ENCODE measurements at regions not wholly inside any gene's neighbourhood (a gene's known extent, or its start where the extent isn't known, plus 50 kb on each side); places are given as distances from the start of the nearest gene placed in this dataset.

DNA sequence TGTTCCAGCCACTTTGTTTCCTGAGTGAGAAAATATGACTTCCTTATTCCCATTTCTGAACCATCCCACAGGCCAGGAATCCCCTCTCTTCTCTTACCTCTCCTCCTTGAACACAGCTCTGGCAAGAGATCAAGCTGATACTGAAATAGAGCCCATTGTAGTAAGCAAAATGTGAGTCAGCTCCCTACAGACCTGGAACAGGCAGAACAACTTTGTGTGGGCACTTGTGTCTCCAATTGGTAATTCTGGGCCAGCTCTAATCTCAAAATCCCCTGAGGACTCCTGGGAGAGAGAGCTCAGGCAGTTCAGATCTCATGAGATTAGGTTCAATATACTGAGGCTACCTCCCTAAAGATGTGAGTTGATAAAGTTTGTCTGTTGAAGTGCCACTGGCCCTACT, 213.5 kb downstream of the GUCY2F start:
- no peak for DNase-seq
- H3K27ac ChIP-seq (ENCODE audit: low read length): no peak overlapping the region
- H3K36me3 ChIP-seq (ENCODE audit: control insufficient read depth, insufficient read depth, low read length): no peaks in the 10 kb centered on the region
- no peaks in the 10 kb centered on the region for H3K9me3 ChIP-seq (replicated peaks; ENCODE audit: control insufficient read depth, low read depth, low read length)
- no peaks in the 10 kb centered on the region for H3K4me1 ChIP-seq (ENCODE audit: control insufficient read depth, insufficient read depth, low read length)
- peaks cover 14% of the 10 kb centered on the region for H3K27me3 ChIP-seq (ENCODE audit: control insufficient read depth, insufficient read depth, low read length)
- H3K4me3 ChIP-seq (ENCODE audit: low read length): no peak overlapping the region

DNA sequence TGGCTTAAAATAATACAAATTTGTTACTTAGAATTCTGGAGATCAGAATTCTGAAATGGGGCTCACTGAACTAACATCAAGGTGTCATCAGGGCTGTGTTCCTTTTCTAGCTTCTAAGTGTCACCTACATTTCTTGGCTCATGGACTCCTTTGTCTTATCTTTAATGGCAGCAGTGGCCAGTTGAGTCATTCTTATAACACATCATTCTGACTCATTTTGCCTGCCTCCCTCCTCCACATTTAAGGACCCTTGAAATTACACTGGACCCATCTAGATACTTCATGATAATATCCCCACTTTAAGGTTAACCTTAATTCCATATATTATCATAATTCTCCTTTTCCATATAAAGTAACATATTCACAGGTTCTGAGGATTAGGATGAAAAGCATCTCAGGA, 215.9 kb downstream of the GUCY2F start:
- Histone ChIP-seq H3K36me3 (ENCODE audit: control insufficient read depth, insufficient read depth, low read length) (no peaks in the 10 kb centered on the region), H3K27ac (ENCODE audit: low read length) (no peak overlapping the region), H3K27me3 (ENCODE audit: control insufficient read depth, insufficient read depth, low read length) (peaks cover 12% of the 10 kb centered on the region), H3K4me1 (ENCODE audit: control insufficient read depth, insufficient read depth, low read length) (no peaks in the 10 kb centered on the region), H3K4me3 (ENCODE audit: low read length) (no peak overlapping the region), H3K9me3 (replicated peaks; ENCODE audit: control insufficient read depth, low read depth, low read length) (no peaks in the 10 kb centered on the region)
- no peak for DNase-seq

DNA sequence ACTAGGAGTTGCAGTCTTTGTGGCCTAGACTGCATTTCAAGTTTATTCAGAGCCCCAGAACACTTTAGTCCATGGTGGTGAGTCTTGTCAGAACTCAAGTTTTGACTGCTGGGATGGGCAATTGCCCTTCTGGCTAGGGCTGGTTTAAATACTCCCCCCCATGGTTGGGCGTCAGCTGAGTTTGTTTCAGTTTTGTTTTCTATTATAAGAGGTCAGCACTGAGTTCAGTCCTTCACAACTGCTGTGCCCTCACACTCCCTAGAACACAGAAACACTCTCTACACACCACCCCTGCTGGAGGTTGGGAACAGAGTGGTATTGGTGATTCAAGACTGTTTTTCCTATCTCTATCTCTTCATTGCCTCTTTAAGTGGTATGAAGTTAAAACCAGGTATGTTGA, 217.0 kb downstream of the GUCY2F start:
- peaks cover 5% of the 10 kb centered on the region for H3K27me3 ChIP-seq (ENCODE audit: control insufficient read depth, insufficient read depth, low read length)
- no CpG with 5 or more reads among the region's 1 CpG for WGBS (ENCODE audit: insufficient coverage)
- no peaks in the 10 kb centered on the region for H3K4me1 ChIP-seq (ENCODE audit: control insufficient read depth, insufficient read depth, low read length)
- no peaks in the 10 kb centered on the region for H3K9me3 ChIP-seq (replicated peaks; ENCODE audit: control insufficient read depth, low read depth, low read length)
- no peaks in the 10 kb centered on the region for H3K36me3 ChIP-seq (ENCODE audit: control insufficient read depth, insufficient read depth, low read length)
- DNase-seq: no peak
- no peak overlapping the region for H3K27ac ChIP-seq (ENCODE audit: low read length)
- H3K4me3 ChIP-seq (ENCODE audit: low read length): no peak overlapping the region

DNA sequence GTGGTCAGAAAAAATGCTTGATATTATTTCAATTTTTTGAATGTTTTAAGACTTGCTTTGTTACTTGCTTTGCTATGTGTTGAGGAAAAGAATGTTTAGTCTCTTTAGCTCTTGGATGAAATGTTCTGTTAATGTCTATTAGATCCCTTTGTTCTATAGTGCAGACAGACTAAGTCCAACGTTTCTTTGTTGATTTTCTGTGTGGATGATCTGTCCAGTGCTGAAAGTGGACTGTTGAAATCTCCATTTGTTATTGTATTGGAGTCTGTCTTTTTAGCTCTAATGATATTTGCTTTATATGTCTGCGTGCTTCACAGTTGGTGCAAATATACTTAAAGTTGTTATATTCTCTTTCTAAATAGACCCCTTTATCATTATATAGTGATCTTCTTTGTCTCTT, 220.6 kb downstream of the GUCY2F start:
- no peaks in the 10 kb centered on the region for H3K4me1 ChIP-seq (ENCODE audit: control insufficient read depth, insufficient read depth, low read length)
- H3K4me3 ChIP-seq (ENCODE audit: low read length): no peak overlapping the region
- WGBS (ENCODE audit: insufficient coverage): no CpG with 5 or more reads among the region's 2 CpGs
- H3K27ac ChIP-seq (ENCODE audit: low read length): no peak overlapping the region
- peaks cover 3% of the 10 kb centered on the region for H3K27me3 ChIP-seq (ENCODE audit: control insufficient read depth, insufficient read depth, low read length)
- no peaks in the 10 kb centered on the region for H3K36me3 ChIP-seq (ENCODE audit: control insufficient read depth, insufficient read depth, low read length)
- DNase-seq: no peak
- no peaks in the 10 kb centered on the region for H3K9me3 ChIP-seq (replicated peaks; ENCODE audit: control insufficient read depth, low read depth, low read length)

DNA sequence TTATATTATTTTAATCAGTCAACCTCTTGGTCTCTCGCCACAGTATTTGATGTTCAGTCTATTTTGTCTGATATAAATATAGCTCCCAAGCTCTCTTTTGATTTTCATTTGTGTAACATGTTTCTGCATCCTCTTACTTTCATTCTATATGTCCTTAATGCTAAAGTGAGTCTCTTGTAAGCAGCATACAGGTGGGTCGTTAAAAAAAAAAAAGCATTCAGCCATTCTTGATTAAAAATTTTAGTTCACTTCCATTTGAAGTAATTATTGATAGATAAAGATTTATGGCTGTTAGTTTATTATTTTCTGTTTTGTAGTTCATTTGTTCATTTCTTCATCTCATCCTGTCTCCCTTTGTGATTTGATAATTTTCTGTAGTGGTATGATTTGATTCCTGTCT, 229.1 kb downstream of the GUCY2F start:
- no peaks in the 10 kb centered on the region for H3K4me1 ChIP-seq (ENCODE audit: control insufficient read depth, insufficient read depth, low read length)
- H3K9me3 ChIP-seq (replicated peaks; ENCODE audit: control insufficient read depth, low read depth, low read length): peaks cover 8% of the 10 kb centered on the region
- no peak overlapping the region for H3K27ac ChIP-seq (ENCODE audit: low read length)
- H3K36me3 ChIP-seq (ENCODE audit: control insufficient read depth, insufficient read depth, low read length): no peaks in the 10 kb centered on the region
- no peak for DNase-seq
- H3K4me3 ChIP-seq (ENCODE audit: low read length): no peak overlapping the region
- whole genome bisulfite sequencing (ENCODE audit: insufficient coverage): no CpG with 5 or more reads among the region's 2 CpGs
- peaks cover 5% of the 10 kb centered on the region for H3K27me3 ChIP-seq (ENCODE audit: control insufficient read depth, insufficient read depth, low read length)

DNA sequence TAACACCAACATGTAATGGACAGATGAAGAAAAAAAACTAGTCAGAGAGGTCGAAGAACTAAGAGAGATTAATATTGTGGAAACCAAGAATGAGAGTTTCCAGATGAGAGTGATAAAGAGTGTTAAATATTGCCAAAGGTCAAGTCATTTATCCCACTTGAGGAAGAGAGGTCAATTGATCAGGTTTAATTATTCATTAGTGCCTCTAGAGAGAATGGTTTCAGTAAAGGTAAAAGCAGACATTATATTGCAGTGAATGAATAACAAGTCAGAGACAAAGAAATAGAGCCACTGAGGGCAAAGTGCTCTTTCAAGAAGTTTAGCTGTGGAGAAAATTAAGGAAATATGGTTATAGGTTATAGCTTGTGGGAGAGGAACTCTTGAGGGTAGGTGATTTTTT, 263.1 kb downstream of the GUCY2F start:
- no peaks in the 10 kb centered on the region for H3K9me3 ChIP-seq (replicated peaks; ENCODE audit: control insufficient read depth, low read depth, low read length)
- 17% methylated on average over 1 of the region's 1 CpG for WGBS (ENCODE audit: insufficient coverage)
- H3K4me3 ChIP-seq (ENCODE audit: low read length): no peak overlapping the region
- no peak overlapping the region for H3K27ac ChIP-seq (ENCODE audit: low read length)
- no peaks in the 10 kb centered on the region for H3K4me1 ChIP-seq (ENCODE audit: control insufficient read depth, insufficient read depth, low read length)
- H3K36me3 ChIP-seq (ENCODE audit: control insufficient read depth, insufficient read depth, low read length): no peaks in the 10 kb centered on the region
- DNase-seq: no peak
- H3K27me3 ChIP-seq (ENCODE audit: control insufficient read depth, insufficient read depth, low read length): no peaks in the 10 kb centered on the region

DNA sequence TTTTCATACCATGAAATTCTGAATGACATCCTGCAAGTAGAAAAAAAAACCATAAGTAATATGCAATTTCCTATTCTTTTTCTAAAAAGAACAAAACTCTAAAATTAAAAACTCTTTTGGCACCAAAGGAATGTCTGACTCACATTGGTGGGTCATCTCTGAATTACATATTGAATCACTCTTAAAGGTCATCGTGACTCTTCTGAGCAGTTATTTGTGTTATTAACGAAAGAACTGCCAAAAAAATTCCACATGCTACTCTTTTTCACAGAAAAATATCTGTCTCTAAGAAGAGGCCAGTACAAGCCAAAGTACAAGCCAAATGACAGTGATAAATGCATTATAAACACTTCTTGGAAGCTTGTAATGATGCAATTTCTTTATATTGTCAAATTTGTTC, 282.2 kb downstream of the GUCY2F start:
- Histone ChIP-seq H3K9me3 (replicated peaks; ENCODE audit: control insufficient read depth, low read depth, low read length) (no peaks in the 10 kb centered on the region), H3K27me3 (ENCODE audit: control insufficient read depth, insufficient read depth, low read length) (no peaks in the 10 kb centered on the region), H3K4me3 (ENCODE audit: low read length) (no peak overlapping the region), H3K4me1 (ENCODE audit: control insufficient read depth, insufficient read depth, low read length) (no peaks in the 10 kb centered on the region), H3K27ac (ENCODE audit: low read length) (no peak overlapping the region), H3K36me3 (ENCODE audit: control insufficient read depth, insufficient read depth, low read length) (no peaks in the 10 kb centered on the region)
- no CpG with 5 or more reads among the region's 2 CpGs for WGBS (ENCODE audit: insufficient coverage)
- DNase-seq: peak; percentile 57

DNA sequence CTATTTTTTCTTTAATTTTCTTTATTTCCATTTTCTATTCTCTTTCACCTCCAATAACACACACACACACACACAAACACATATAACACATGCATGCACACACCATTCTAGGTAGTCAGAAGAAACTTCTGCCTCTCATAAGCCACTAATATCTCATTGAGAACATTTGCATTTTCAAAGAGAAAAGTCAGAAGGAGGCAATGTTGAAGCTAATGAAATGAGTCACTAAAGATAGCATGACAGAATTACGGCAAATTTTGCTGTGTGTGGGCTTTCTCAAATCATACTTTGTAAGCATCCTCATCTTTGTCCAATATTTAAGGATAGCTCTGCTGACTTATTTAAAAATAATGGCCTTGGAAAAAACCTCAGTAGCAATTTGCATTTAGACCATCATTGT, 291.3 kb downstream of the GUCY2F start:
- DNase-seq: no peak
- no CpG with 5 or more reads among the region's 1 CpG for WGBS (ENCODE audit: insufficient coverage)
- H3K27ac ChIP-seq (ENCODE audit: low read length): no peak overlapping the region
- peaks cover 4% of the 10 kb centered on the region for H3K27me3 ChIP-seq (ENCODE audit: control insufficient read depth, insufficient read depth, low read length)
- H3K36me3 ChIP-seq (ENCODE audit: control insufficient read depth, insufficient read depth, low read length): no peaks in the 10 kb centered on the region
- no peaks in the 10 kb centered on the region for H3K4me1 ChIP-seq (ENCODE audit: control insufficient read depth, insufficient read depth, low read length)
- H3K9me3 ChIP-seq (replicated peaks; ENCODE audit: control insufficient read depth, low read depth, low read length): no peaks in the 10 kb centered on the region
- no peak overlapping the region for H3K4me3 ChIP-seq (ENCODE audit: low read length)

DNA sequence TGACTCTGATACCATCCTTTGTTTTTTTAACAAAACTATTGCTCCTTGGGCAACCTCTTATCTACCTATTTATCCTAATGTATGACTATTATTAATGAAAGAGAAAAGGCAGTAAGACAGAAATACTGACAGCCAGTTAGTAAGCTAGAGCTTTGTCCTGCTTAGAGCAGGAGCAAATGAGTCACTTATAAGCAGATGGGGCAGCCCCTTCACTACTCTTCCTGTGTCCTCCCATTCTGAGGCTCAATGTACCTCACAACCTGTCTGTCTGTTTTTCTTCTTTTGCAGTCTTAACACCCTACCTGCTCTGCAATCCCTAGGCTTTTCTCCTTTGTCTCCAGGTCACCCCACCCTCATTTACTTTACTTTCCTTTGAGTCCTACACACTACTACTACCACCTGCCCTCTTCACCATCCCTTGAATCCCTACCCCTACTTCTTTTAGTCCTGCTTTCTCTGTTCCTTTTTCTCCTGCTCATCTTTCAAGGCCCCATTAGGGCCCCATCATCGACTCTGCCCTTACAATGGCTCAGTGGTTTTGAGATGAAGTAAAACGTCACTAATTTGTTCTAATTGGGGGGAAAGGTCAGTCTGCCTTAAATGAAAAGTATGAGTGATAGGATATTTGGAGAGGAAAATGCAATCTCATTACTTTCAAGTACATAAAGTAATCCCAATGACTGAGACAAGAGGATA, 294.3 kb downstream of the GUCY2F start:
- Histone ChIP-seq H3K4me1 (ENCODE audit: control insufficient read depth, insufficient read depth, low read length) (no peaks in the 10 kb centered on the region), H3K27me3 (ENCODE audit: control insufficient read depth, insufficient read depth, low read length) (peaks cover 2% of the 10 kb centered on the region), H3K36me3 (ENCODE audit: control insufficient read depth, insufficient read depth, low read length) (no peaks in the 10 kb centered on the region), H3K9me3 (replicated peaks; ENCODE audit: control insufficient read depth, low read depth, low read length) (no peaks in the 10 kb centered on the region), H3K4me3 (ENCODE audit: low read length) (no peak overlapping the region), H3K27ac (ENCODE audit: low read length) (no peak overlapping the region)
- DNase-seq: no peak
- 60% methylated on average over 1 of the region's 2 CpGs for WGBS (ENCODE audit: insufficient coverage)

DNA sequence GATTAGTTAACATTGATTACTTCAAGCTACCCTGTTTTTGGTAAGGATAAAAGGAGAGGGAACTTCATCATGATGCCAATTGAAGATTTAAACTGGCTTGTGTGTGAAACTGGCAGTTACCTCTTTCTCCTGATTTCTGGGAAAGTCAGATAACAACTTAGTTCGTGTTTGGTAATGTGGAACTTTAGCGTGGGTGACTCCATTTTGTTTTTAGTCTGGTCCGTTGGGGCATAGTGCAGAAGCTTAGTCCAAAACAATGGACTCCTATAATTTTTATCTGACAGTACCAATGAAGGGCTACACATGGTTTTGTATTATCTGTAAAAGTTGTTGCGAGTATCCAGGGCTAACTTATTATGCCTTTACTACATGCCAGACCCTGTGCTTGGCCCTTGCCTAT, 294.9 kb downstream of the GUCY2F start:
- Histone ChIP-seq H3K4me1 (ENCODE audit: control insufficient read depth, insufficient read depth, low read length) (no peaks in the 10 kb centered on the region), H3K27me3 (ENCODE audit: control insufficient read depth, insufficient read depth, low read length) (no peaks in the 10 kb centered on the region), H3K9me3 (replicated peaks; ENCODE audit: control insufficient read depth, low read depth, low read length) (no peaks in the 10 kb centered on the region), H3K27ac (ENCODE audit: low read length) (no peak overlapping the region), H3K4me3 (ENCODE audit: low read length) (no peak overlapping the region), H3K36me3 (ENCODE audit: control insufficient read depth, insufficient read depth, low read length) (no peaks in the 10 kb centered on the region)
- WGBS (ENCODE audit: insufficient coverage): no CpG with 5 or more reads among the region's 4 CpGs
- DNase-seq: no peak

DNA sequence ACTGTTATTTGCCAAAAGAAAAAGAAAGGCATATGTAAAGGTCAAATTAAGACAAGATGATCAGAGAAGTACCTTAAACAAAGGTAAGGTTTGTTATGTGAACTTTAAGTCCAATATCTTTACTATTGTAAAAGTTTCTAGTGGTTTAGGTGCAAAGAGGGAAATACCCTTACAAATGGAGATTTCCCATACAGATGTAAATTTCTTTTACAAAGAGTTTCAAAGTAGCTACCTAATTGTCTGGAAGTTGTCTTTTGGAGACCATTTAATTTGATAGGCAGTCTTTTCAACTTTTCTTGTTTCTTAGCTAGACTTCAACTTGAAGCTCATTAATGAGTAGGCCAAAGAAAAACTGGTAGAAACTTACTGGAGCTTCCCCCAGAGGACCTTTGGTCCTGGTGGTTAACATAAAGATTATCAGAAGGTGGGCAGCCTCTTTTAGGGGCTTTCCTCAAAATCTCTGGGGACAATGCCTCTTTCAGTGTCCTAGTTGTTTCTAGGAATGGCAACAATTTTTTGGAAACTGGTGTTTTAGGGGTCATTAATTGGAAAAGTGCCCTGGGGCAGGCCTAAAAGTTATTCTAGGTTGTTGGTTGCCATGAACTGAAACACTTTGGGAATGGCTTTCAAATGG, 297.3 kb downstream of the GUCY2F start:
- no peaks in the 10 kb centered on the region for H3K36me3 ChIP-seq (ENCODE audit: control insufficient read depth, insufficient read depth, low read length)
- H3K4me1 ChIP-seq (ENCODE audit: control insufficient read depth, insufficient read depth, low read length): no peaks in the 10 kb centered on the region
- no peak for DNase-seq

More for the DNA sequence above, 297.3 kb downstream of the GUCY2F start:
- H3K27me3 ChIP-seq (ENCODE audit: control insufficient read depth, insufficient read depth, low read length): no peaks in the 10 kb centered on the region
- no peak overlapping the region for H3K4me3 ChIP-seq (ENCODE audit: low read length)
- no peak overlapping the region for H3K27ac ChIP-seq (ENCODE audit: low read length)
- H3K9me3 ChIP-seq (replicated peaks; ENCODE audit: control insufficient read depth, low read depth, low read length): no peaks in the 10 kb centered on the region

Data from muscle of leg (tissue), 3 donors.